Activated CD8-positive, alpha-beta memory T cell treated with anti-CD3 and anti-CD28 coated beads for 48 hours (primary cell): ENCODE measurements at regions not wholly inside any gene's neighbourhood (a gene's known extent, or its start where the extent isn't known, plus 50 kb on each side); places are given as distances from the start of the nearest gene placed in this dataset.

Experiments used
- DNase-seq, 3 experiments: peaks; one replicate each; pipeline ENCODE4 v3.0.0-alpha.2; 2020; ENCODE audit warnings: low read depth in 2 of 3, low spot score in 2 of 3

DNA sequence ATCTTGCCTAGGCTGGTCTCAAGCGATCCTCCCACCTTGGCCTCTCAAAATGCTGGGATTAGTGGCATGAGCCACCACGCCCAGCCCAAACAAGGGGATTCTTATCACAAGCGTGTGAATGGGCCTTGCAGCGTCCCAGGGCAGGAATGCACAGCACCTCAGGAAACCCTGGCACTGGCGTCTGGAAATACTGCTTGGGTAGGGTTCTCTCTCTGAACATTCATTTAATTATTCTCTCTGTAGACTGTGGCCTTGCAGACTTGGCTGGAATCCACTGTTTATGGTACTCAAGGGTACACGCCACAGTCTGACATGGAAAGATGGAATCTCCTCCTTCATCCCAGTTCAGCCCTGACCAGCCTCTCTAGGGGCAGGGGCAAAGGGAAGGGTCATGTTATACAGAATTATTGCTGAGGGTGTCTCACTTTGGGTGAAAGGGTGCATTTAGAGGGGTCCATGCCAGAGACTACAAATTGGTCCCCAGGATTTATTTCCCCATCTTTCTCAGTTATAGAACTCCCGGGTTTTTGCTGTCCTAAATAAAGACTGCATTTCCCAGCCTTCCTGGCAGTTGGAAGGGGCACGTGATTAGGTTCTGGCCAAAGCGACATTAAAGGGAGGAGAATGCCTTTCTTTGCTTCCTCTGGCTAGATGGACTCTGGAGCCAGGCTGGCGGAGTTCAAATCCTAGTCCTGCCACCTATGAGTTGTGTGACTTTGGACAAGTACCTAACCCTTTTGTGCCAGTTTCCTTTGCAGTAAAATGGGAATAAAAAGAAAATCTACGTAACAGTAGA, 147.2 kb upstream of the HAAO start:
- no peak for DNase-seq

DNA sequence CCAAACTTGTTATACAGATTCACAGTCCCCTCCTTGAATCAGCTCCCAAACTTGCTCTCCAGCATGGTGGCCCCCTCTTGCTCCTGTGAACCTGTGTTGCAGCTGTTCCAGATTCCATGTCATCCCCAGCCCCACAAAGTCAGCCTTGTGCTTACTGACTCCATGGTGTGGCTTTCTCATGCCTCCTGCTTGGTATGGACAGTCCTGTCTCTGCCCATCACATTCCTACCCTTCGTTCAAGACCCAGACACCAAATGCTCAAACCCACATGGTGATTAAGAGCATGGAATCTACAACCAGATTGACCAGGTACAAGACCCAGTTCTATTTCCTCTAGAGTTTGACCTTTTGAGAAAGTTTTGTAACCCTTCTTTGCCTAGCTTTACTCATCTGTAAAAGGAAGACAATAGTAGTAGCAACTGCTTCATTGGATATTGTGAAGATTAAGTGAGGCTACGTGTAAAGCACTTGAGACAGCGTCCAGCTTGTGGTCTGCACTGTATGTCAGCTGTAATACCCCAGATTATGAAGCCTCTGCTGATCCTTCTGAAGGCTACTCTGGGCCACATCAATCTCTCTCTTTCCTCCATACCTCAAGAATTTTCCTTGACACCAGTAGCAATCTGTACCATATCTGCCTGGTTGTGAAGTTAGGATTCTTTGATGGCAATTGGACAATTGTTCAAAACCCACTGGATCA, 146.4 kb upstream of the HAAO start:
- no peak for DNase-seq

DNA sequence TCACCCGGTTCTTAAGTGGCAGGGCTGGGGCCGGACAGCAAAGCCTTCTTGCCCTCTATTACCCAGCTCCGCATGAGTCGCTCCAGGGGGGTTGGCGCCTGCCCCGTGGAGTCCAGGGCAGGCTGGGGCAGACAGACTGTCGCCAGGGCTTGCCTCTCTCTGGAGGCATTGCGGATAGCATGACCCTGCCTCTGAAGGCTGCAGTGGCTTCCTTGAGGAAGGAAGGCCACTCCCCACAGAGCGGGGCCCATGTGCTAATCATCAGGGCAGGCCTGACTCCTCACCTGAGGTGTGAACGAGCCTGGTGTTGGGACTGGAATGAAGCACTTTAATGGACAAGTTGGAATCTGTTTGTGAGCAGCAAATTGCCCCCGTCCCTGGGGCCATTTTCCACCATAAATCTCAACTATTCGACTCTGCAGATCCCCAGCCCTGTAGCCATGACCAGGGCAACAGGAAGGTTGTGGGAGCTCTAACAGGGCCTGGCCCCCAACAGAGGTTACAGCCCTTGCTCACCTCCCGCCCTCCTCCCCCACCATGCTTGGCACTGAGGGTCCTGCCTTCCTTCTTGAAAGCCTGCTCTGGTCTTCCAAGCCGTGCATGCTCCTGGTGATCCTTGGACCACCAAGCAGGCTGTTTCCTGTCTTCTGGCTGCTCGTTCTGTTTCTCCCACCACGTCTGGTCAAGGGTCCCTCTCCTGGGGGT, 144.9 kb upstream of the HAAO start:
- DNase-seq, result no peak

DNA sequence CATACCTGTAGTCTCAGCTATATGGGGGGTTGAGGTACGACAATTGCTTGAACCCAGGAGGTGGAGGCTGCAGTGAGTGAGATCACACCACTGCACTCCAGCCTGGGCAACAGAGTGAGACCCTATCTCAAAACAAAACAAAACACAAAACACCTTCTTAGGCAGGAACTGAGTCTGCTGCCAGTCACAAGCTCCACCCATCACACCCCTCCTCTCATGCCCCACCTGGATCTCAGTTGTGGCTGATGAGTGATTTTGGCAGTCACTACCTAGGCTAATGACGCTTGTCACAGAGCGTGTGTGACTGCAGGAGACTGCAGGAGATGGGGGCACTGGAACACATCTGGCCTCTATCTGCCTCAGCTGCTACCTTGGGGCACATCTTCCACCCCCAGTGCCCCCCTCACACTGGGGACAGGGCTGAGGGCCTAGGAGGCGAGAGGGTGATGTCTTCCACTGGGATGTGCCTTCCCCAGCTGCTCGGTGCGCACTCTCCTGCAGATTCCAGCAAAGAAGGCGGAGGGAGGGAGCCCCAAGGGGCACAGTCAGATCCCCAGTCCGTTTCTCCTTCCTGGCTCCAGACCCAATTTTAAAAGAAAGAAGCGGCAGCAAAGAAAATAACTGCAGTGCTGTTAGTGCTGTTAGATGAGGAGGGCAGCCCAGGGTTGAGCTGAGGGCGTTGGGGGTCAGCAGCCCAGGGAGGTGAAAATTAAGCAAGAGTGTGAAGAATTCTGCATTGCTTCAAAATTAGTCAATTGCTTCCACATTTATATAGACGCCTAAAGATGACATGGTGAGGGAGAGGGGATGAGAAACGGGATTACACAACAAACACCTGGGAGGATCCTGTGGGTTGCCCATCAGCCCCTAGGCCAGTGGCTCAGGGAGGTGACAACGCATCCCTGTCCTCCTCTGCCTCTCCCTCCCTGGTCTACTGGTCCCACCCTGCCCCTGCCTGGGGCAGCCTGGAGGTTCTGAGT, 143.6 kb upstream of the HAAO start:
- no peak for DNase-seq

DNA sequence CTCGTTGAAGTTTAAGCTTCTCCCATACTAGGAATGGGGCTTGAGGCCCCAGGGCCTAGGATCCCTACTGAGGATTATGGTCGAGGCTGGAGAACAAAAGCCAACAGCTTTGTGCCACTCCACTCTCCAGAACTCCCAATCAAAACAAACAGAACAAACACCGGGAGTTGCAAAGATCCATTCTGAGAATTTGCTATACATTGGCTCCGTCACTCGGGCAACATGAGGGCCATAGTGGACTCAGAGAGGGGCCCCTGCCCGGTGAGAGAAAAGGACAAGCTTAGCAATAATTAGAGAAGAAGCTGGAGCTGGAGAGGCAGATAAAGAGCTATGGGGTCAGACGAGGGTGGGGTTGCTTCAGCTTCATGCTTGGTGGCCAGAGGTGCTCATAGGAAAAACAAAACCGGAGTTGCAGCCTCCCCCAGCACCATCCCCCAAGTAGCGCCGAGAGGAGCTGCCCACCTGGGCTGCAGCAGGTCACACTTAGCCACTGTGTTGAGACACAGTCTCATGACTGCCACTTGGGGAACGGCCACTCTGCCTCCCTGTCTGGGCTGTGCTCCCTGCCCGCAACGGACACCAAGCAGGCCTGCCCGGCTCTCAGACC, 142.3 kb upstream of the HAAO start:
- DNase-seq, result no peak

- DNase-seq, result no peak
These were observed 141.5 kb upstream of the HAAO start for GRCh38 chr2:42933824-42934254.

DNA sequence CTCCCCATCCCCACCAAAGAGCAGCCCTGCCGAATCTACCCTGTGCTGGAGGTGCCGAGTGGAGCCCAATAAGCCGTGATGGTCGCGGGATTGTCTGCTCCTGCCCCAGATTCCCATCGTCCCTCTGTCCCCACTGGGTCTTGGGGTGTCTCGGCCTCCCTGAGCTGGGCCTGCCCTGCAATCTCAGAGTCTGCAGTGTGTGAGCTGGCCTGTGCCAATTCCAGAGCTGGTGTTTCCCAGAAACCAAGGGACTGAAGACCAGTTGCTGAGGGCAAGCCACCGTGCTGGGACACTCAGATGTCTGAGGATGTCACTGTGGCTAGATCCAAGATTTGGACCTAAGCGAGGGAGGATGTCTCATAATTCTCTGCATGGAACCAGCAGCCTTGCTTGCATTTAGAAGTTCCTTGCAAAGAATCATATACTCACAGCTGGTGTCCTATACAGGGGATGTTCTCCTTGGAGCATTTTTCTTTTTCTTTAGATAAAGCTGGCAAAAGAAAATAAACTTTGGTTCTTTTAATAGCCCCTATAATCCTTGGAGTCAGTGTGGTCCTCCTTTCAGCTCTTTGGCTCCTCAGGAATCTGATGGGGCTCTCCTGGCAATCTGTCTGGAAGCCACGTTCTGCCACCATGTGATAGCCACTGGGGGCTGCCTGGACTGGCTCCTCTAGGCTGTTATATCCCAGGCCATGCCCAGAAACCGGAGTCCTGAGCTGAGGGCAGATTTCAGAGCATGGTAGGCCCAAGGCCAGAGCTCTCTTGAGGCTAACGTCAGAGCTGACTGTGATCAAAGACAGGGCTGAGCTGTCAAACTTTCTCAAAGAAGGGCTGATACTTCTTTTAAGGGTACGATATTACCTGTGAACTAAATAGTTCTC, 140.1 kb upstream of the HAAO start:
- DNase-seq, result no peak

DNA sequence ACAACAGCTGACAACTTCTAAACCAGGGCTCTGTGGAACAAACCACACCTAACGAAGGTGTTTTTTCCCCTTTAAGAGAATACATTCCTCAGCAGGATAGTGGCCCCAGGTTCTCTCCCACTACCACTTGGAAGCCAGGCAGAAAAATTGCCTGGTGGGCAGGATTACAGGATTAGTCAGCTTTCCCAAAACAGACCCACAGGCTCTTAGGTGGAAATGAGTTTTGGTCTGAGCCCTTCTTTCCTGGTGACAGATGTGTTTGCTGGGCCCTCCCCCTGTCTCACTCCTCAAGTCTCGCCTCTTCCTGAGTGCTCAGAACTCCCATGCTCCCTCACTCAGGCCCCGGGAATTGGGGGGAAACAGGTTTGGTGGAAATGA, 139.4 kb upstream of the HAAO start:
- DNase-seq, result no peak

GRCh38 chr2:42931146-42931817, 138.9 kb upstream of the HAAO start:
- DNase-seq, result no peak

DNA sequence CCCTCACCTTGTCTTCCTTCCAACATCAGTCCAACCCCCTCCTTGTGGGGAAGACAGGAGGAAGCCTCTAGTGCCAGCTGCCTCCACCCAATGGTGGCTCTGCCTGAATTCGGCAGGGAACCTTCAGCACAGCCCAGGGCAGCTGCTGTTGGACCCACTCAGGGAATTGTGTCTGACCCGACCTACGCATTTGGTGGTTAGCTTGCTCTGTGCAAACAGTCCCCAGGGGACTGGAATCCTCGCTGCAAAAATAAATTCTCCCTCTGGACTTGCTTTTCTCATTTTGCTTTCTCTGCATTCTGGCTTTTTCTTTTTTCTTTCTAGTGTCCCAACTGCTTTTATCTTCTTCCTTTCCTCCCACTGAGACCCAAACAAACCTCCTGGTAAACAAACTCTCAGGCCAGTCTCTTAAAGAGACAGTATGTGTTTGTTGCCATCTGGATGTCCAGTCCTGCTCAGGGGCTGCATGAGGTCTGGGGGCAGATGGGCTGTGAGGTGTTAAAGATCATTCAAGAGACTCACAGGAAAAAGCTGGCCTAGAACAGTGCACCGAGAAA, 137.7 kb upstream of the HAAO start:
- no peak for DNase-seq

- no peak for DNase-seq
These were observed 137.2 kb upstream of the HAAO start for GRCh38 chr2:42929546-42930024.

- DNase-seq, result no peak
These were observed 136.5 kb upstream of the HAAO start for GRCh38 chr2:42928692-42929545.

GRCh38 chr2:42928161-42928691, 135.8 kb upstream of the HAAO start:
- no peak for DNase-seq

GRCh38 chr2:42927334-42928160, 135.2 kb upstream of the HAAO start:
- DNase-seq, result no peak

DNA sequence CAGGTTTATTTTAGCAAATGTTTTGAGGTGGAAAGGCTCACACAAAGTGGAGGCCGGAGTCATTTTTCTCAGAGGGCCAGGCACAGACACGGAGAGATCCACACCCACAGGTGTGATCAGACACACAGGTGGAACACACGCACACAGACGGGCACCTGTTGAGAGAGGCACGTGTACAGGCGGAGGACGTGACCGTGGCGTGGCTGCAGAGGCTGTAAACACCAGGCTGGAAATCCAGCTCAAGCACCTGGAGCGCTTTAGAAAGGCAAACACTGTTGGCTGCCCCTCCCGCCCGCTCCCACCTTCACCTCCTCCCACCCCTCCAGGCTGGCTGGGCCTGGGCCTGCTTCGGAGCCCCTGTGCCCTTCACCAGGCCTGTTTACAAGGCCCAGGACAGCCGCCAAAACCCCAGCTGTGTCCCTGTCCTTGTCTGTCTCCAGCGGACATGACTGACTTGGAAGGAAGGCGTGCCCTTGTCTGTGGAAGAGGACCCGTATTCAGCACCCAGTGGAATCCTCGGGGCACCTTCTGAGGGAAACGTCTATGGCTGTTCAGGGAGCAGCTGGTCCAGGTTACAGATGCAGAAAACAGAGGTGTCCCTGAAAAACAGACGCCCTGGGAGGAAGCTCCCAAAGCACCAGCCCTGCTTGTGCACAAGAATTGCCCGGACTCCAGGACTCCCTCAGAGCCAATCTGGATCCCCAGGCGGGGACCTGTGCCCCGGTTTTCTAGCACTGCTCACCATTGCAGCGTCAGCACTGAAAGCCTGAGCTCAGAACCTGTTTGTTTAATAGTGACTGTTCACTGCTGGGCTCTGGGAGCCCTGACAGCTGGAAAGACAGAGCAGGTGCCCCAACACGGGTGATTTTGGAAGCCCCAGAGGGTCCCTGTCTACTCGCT, 134.3 kb upstream of the HAAO start:
- DNase-seq, result no peak
